Keratinocyte (primary cell): ENCODE measurements at regions not wholly inside any gene's neighbourhood (a gene's known extent, or its start where the extent isn't known, plus 50 kb on each side); places are given as distances from the start of the nearest gene placed in this dataset.

Source experiments
- DNase-seq: peaks from one replicate; pipeline ENCODE4 v3.0.0-alpha.2; 2011; ENCODE audit warnings: low read depth, missing footprints, low spot score
- FAIRE-seq: peaks from 2 replicates; lab custom pipeline; 2011; peaks lifted over from hg19 to GRCh38; lab: Jason Lieb, UNC
- H2AFZ ChIP-seq: 2 replicates; pipeline ENCODE4 v1.6.0; 2012; ENCODE audit warnings: low read length, control low read depth, inconsistent platforms; ENCODE audit not compliant: control insufficient read depth
- H3K27ac ChIP-seq: 2 replicates; pipeline ENCODE4 v1.5.1; 2011; ENCODE audit warnings: low read length; ENCODE audit not compliant: control insufficient read depth, insufficient read depth
- H3K27me3 ChIP-seq: 3 replicates; pipeline ENCODE4 v1.6.0; 2011; ENCODE audit warnings: low read length; ENCODE audit not compliant: control insufficient read depth, insufficient read depth; ENCODE audit errors: extremely low read depth
- H3K36me3 ChIP-seq, 2 experiments: 2 replicates in 1 of 2; 3 replicates in 1 of 2; pipeline ENCODE4 v1.5.1; 2011; ENCODE audit warnings: low read length in 2 of 2, mild to moderate bottlenecking in 1 of 2; ENCODE audit not compliant: control insufficient read depth in 2 of 2, insufficient read depth in 2 of 2; ENCODE audit errors: extremely low read depth in 1 of 2
- H3K4me1 ChIP-seq: 3 replicates; pipeline ENCODE4 v1.5.1; 2011; ENCODE audit warnings: low read length; ENCODE audit not compliant: control insufficient read depth, insufficient read depth; ENCODE audit errors: extremely low read depth
- H3K4me2 ChIP-seq: 3 replicates; pipeline ENCODE4 v1.6.0; 2011; ENCODE audit warnings: low read depth, low read length; ENCODE audit not compliant: control insufficient read depth, insufficient read depth; ENCODE audit errors: extremely low read depth
- H3K4me3 ChIP-seq, 3 experiments: fragments of 200-600 bp in 1 of 3; sonication (generic) in 1 of 3; 2 replicates in 2 of 3; 3 replicates in 1 of 3; pipeline ENCODE4 v1.5.1; 2011 to 2016; ENCODE audit warnings: low read length in 3 of 3, mild to moderate bottlenecking in 3 of 3, control low read depth in 2 of 3, inconsistent platforms in 1 of 3, low read depth in 1 of 3, mixed read lengths in 1 of 3, mixed run types in 1 of 3, moderate library complexity in 1 of 3; ENCODE audit not compliant: control insufficient read depth in 2 of 3, insufficient read depth in 2 of 3; ENCODE audit errors: extremely low read depth in 1 of 3
- H3K79me2 ChIP-seq: 2 replicates; pipeline ENCODE4 v1.6.0; 2012; ENCODE audit warnings: low read length; ENCODE audit not compliant: control insufficient read depth, insufficient read depth
- H3K9ac ChIP-seq: 3 replicates; pipeline ENCODE4 v1.6.0; 2011; ENCODE audit warnings: low read length; ENCODE audit not compliant: control insufficient read depth, insufficient read depth; ENCODE audit errors: extremely low read depth
- H3K9me1 ChIP-seq: 3 replicates; pipeline ENCODE4 v1.6.0; 2011; ENCODE audit warnings: low read length; ENCODE audit not compliant: control insufficient read depth, insufficient read depth; ENCODE audit errors: extremely low read depth
- H3K9me3 ChIP-seq: 2 replicates; pipeline ENCODE4 v1.5.1; 2012; ENCODE audit warnings: low read depth, low read length; ENCODE audit not compliant: control insufficient read depth
- H4K20me1 ChIP-seq: 3 replicates; pipeline ENCODE4 v1.6.0; 2011; ENCODE audit warnings: low read length; ENCODE audit not compliant: control insufficient read depth, insufficient read depth; ENCODE audit errors: extremely low read depth
- CTCF ChIP-seq, 3 experiments: IDR thresholded peaks in 1 of 3; conservative IDR thresholded peaks in 1 of 3; optimal IDR thresholded peaks in 1 of 3; 2 replicates in 2 of 3; 3 replicates in 1 of 3; pipeline versions ENCODE3 to v1.5.1; 2011; ENCODE audit warnings: low read length in 3 of 3, mild to moderate bottlenecking in 3 of 3, moderate library complexity in 2 of 3, control low read depth in 1 of 3, inconsistent platforms in 1 of 3; ENCODE audit not compliant: insufficient read depth in 2 of 3; ENCODE audit errors: extremely low read depth in 1 of 3
- EZH2 ChIP-seq: IDR thresholded peaks from one replicate; pipeline ENCODE4 v1.6.1; 2012; ENCODE audit warnings: inconsistent platforms, mild to moderate bottlenecking, low read length, moderate library complexity
- dilution Hi-C: fragments of 300-500 bp; cut with MboI; formaldehyde crosslinking; loops from one replicate; pipeline ENCODE4 v1.7.0; 2020; ENCODE audit warnings: low sequenced_read_pairs; ENCODE audit not compliant: extremely low pct_ligation_motif_present

- Histone ChIP-seq H3K4me1 (no peaks in the 10 kb centered on the region), H3K4me2 (no peak overlapping the region), H4K20me1 (no peaks in the 10 kb centered on the region), H3K9ac (no peak overlapping the region), H3K4me3 (no peak overlapping the region), H3K27ac (no peak overlapping the region), H3K9me3 (no peaks in the 10 kb centered on the region), H2AFZ (no peak overlapping the region), H3K27me3 (no peaks in the 10 kb centered on the region), H3K36me3 (no peaks in the 10 kb centered on the region), H3K9me1 (no peaks in the 10 kb centered on the region), H3K79me2 (no peaks in the 10 kb centered on the region)
- no peak for FAIRE-seq
- dilution Hi-C loops = no loop called here
- TF ChIP-seq EZH2 (no peak), CTCF (optimal IDR thresholded peaks at IDR 0.05 in 1 of 3, IDR thresholded peaks at IDR 0.05 in 1 of 3, conservative IDR thresholded peaks at IDR 0.05 in 1 of 3; ENCODE audit: extremely low read depth in 1 of 3, insufficient read depth in 2 of 3, low read length in 3 of 3) (no peak)
- DNase-seq = no peak
Observed at GRCh38 chr3:162845918-162846317, 1349.3 kb downstream of the OTOL1 start.

- Histone ChIP-seq H3K4me2 (no peak overlapping the region), H3K9me1 (no peaks in the 10 kb centered on the region), H3K4me1 (no peaks in the 10 kb centered on the region), H3K9me3 (no peaks in the 10 kb centered on the region), H3K9ac (no peak overlapping the region), H3K27me3 (no peaks in the 10 kb centered on the region), H2AFZ (no peak overlapping the region), H3K36me3 (no peaks in the 10 kb centered on the region), H3K27ac (no peak overlapping the region), H3K4me3 (no peak overlapping the region), H4K20me1 (no peaks in the 10 kb centered on the region), H3K79me2 (no peaks in the 10 kb centered on the region)
- DNase-seq = no peak
- no peak for FAIRE-seq
- dilution Hi-C loops = no loop called here
- TF ChIP-seq CTCF (optimal IDR thresholded peaks at IDR 0.05 in 1 of 3, IDR thresholded peaks at IDR 0.05 in 1 of 3, conservative IDR thresholded peaks at IDR 0.05 in 1 of 3; ENCODE audit: extremely low read depth in 1 of 3, insufficient read depth in 2 of 3, low read length in 3 of 3) (no peak), EZH2 (no peak)
Observed at GRCh38 chr3:162847511-162847910, 1350.9 kb downstream of the OTOL1 start.
